ENCODE measurements at regions not wholly inside any gene's neighbourhood (a gene's known extent, or its start where the extent isn't known, plus 50 kb on each side); places are given as distances from the start of the nearest gene placed in this dataset.

DNA sequence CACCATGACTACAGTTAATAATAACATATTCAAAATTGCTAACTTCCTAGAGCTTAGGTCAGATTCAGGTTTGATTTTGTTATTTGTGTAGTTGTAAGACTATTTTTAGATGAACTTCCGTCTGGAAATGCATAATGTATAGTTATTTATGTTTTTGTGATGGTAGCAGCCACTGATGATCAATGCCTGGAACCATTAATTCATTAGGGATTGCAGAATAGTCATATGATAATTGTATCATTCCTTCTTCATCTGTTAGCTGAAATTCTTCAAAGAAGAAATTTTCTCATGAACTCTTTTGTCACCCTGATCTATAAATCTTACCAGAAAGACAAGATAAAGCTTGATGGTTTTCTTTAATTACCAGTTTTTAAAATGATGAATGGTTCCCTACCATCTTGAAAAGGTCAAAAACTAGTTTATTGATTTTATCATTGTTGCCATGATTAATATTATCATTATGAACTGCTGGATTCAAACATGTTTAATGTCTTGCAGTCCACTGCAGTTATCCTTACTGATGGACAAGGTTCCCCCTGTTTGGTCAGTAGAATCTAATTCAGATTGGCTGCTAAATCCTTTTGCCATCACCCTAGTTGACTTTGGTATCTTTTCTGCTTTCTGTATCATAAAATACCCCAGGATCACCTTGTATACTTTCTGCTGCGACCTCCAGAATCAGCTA is 433.3 kb downstream of the GPAM start:
- no peak for DNase-seq

DNA sequence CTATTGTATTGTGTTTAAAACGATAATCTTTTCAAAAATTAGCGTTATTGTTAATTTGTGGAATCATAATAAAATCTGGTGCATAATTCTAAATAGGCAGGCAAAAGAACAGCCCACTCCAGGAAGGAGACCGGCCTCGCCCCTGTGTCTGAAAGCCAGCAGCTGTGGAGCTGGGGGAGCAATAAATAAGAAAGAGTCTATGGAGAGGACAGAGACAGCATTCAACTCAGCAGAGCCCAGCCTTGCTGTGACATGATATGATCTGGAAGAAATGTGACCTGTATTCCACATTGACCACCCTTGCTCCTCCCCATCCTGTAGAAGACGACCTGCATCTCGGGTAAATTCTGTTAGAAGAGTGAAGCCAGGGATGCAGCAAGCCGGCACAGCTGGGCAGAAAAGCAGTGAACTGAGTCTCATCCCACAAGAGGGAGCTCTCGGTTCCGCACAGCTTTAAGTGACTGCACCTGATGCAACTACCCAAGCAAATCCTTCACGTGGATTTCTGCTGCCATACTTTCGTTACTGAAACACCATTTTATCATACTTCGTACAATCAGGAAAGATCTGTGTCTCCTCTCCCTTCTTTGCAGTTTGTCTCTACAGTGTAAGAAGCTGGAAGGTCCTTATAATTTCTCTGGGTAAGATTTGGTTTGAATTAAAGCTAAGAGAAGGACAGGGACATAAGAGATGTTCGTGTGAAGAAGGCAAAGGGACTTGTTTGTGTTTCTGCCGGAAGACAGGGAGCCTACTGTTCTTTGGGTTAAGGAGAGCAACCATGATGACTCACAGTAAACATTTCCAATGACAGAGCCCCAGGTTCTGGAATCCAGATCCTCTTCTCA is 427.1 kb downstream of the GPAM start:
- peak; percentile 3 for DNase-seq

DNA sequence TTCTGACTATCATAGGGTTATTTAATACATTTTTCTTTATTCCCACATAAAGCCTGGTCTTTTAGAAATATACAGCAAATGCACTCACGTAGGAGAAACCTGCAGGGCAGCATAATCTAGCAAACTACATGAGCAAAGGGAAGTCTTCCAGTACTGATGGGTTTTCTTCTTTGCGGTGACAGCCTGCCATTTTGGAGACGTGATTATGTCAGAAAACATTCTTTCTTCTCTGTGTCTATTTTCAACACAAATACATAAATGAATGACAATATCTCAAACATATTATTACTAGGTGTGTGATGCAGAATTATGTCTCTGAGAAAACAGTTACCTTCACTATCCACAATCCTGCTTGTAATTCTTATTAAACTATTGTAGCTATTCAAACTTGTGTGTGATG is 425.0 kb downstream of the GPAM start:
- DNase-seq, result no peak

DNA sequence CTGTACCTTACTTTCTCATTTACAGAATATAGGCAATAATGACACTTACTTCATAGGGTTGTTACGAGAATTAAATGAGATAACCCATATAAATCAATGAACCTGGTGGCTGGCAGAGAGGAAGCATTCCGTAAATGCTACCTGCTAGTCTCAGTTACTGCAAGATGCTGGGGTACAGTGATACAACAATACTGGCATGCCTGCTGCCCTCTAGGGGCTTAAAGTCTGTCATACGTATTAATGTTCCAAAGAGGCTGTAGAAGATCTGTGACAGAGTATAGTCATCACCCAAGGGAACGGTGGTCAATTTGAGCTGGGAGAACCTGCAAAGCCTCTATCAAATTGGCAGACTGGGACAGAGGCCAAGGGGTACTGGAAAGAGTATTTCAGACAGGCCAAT is 421.5 kb downstream of the GPAM start:
- no peak for DNase-seq

DNA sequence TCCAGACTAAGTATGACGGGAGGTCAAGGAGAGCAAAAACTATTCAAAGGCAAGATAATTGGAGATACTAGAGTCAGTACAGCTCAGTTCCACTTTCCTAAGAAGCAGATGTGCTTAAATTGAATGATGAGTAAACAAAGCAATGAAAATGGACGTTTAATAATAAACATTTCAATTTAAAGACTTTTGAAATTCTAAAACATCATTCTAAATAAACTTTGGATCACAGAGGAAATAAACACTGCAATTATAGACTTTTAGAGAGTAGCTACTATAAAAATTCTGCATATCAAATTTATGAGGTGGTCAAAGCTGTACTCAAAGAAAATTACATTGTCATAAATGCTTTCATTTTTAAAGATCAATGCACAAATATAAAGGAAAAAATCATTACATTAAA is 418.3 kb downstream of the GPAM start:
- no peak for DNase-seq

DNA sequence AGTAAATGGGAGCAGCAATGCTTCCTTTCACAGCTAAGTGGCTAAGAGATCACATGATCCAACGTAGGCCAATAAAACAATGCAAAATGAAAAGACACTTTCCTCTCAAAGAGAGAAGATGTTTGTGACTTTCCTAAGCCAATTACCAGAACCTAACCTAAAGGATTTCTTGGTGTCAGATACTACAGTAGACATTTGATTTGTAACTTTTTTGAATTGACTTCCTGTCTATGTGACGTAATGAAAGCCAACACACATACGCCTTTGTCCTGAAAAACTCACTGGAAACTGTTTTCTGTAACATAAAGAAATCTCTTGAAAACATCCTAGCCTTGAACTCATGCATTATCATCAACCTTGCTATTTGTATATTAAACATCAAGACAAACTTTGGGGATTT is 417.1 kb downstream of the GPAM start:
- no peak for DNase-seq

DNA sequence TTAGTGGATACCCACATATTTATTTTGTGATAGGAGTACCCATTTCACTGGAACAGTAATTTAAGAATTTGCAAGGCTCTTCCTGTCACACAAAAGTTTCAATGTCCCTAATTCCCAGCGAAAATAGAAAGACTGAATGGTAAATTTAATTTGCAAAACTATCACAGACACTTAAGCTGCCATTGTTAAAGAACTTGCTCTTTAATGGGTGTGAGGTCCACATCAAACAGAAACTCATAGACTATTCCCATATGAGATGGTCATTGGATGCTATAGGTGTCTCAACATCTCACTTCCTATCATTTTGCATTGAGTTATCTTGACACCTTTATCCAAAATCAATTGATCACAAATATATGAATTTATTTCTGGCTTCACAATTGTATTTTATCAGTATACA is 415.9 kb downstream of the GPAM start:
- no peak for DNase-seq

DNA sequence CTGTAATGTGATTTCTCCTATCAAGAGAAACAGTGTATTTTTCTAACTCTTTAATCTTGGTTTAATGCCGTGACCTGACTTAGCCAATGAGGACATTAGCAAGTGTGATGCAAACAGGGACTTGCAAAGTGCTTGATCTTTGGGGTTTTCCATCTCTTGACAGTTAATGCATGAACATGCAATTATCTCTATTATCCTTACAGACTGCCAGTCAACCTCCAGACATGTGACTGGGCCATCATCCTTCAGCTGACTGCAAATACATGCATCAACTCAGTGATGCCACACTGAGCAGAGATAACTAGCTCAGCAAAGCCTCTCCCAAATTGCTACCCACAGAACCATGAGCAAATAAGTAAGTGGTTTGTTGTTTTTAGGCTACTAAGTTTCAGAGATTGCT is 409.6 kb downstream of the GPAM start:
- DNase-seq, result no peak

DNA sequence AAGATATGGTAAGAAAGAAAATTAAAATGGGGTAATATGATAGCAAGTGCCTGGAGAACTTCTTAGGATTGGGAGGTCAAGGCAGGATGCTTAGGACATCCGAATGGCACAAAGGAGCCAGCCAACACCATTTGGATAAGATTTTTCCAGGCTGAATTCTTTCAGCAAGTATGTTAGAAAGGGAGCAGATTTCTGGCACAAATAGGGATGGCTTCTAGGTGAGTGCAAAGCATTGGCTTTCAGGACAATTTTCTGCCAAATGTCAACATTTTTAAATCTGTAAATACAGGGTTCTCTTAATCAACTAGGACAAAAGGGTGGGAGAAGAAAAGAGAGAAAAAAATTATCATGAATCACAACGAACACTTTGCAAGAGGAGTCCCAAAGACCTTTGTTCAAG is 409.1 kb downstream of the GPAM start:
- DNase-seq, result no peak

DNA sequence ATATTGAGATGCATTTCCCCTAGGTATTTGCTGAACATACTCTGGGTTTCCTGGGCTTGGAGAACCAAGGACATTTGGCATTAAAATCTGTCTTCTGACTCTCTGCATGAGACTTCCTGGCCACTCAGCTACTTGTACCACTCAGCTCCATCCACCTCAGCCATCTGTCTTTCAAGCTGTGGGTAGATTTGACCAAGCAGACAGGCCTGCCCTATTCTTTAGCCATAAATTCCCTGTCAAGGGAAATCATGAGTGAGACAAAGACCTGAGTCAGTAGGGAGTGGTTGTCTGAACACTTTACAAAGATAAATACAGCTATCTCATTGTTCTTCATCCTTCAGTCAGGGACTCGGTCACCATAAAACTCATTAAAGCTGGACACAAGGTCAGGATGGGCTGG is 399.1 kb downstream of the GPAM start:
- DNase-seq, result no peak

DNA sequence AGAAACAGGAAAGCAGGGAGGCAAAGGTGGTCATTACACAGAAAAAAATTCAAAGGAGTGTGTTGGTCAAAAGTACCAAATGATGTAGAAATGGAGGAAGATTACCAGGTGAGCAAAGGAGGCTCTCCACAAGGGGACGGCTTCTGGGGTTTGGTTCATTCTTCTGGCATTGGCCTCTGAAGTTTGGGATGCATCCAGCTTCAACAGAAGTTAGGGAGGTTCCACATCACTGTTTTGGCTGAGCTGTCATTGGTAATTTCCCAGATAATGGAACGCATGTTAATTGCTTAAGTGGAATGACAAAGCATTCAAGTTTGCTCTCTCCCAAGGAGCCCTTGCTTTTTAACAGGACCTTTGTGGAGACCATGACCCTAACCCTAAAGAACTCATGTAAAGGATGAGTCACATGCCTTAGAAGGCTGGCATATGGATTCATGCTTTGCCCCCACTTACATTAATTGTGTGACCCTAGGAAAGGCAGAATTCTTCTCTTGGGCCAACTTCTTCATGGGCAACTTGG is 398.6 kb downstream of the GPAM start:
- no peak for DNase-seq

DNA sequence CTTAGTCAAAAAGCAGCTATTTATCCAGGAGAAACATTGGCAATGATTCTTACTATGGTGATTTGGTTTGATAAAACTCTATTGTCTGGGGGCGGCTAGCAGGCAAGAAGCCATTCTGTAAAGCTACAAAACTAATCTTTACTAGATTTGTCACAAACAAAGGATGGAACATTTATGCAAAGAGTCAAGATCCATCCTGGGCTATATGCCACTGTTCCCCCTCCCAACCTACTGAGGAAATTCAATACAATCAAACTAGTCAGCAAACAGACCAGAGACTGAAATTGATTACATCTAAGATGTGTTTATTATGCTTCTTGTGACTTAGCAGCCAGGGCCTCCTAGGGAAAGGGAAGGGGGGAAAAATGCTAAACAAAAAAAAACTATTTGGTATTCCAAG is 397.6 kb downstream of the GPAM start:
- DNase-seq, result no peak

DNA sequence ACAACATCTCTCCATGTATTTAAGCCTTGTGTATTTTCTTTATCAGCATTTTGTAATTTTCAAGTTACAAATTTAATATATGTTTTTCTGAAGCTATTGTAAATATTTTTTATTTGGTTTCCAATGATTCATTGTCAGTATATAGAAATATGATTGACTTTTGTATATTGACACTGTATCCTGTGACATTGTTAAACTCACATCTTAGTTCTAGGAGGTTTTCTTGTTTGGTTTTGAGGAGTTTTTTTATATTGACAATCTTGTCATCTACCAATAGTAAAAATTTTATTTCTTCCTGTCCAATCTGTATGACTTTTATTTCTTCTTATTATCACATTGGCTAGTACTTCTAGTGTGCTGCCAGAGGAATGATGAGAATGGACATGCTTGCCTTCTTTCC is 393.7 kb downstream of the GPAM start:
- no peak for DNase-seq

DNA sequence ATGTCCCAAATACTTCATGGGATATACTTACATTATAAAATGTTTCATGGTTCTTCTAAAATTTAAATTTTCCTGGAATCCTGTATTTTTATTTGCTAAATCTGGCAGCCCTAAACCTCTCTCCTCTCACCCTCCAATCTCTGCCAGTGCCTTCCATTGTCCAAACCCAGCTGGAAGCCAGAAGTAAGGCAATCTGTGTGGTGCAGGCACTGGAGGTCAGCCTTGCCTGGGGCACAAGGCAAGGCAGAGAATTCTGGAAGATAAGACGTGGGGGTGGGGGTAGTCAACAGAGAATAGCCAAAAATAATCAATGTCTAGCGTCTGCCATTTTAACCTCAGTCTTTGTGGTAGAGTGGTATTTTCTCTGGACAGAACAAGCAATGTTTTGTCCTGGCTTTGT is 381.7 kb downstream of the GPAM start:
- no peak for DNase-seq

DNA sequence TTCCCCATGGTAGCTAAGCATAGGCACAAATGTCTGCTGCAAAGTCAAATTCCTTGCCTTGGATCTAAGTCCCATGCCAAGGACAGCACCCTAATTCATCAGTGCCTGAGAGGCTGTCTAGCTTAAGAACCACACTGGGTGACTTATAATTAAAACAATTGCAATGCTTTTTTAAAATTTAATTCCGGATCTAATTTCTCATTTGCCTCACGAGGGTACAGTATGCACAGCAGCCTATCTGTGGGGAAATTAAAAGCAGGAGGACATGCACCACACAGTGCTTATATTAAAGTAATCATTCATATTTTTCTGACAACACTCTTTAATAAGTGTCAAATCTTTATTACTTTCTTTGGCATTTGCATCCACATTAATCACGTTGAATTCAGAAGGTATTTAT is 378.8 kb downstream of the GPAM start:
- DNase-seq, result no peak

DNA sequence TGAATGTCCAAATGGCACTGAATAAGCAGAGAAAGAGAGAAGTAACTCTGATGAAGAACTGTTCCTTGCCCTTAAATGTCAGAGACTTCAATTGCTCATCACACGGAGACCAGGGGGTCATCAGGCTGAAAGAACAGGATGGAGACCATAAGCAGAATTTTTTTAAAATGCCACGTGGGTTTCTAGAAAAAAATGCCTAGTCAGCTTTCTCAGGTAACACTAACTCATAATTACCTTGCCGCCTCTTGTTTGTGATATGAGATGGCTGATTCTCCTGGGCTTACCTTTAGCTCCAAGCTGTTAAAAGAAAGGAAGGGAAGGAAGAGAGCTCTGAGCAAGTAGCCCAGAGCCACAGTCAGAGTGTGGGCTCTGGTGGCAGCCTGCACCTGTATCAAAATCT is 372.0 kb downstream of the GPAM start:
- DNase-seq, result no peak

DNA sequence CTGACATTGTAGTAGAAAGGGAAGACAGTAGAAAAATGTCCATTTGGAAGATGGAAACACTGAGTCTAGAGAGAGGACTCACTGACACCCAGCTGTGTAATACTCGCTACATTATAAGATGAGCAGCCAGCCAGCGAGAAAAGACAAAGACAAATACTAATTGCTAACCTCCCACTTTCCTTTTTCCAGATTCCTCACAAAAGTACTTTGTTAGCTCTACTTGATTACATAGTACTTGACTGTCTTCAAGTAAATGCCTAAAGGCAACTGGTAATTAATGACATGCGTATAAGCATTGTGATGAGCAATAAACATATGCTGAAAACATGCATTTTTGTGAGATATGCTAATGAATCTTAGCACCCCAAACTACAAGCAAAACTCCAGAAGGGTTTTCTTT is 363.1 kb downstream of the GPAM start:
- no peak for DNase-seq

DNA sequence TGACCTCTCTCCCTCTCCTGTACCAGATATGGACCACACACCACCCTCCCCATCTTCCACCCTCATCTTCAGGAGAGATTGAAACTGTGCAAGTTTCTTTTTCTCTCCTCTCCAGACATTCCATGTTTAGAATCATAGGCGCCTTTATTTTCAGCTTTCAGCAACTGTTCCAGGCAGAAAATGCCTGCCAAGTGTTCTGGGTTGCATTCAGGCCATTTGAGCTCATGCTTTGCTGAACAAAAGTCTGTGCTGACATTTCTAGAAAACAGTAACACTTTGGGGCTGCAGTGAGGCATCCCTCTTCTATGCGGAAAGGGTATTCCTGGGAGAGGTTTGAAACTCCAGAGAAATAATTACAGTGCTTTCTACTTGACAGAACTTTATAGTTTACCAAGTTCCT is 361.7 kb downstream of the GPAM start:
- no peak for DNase-seq

DNA sequence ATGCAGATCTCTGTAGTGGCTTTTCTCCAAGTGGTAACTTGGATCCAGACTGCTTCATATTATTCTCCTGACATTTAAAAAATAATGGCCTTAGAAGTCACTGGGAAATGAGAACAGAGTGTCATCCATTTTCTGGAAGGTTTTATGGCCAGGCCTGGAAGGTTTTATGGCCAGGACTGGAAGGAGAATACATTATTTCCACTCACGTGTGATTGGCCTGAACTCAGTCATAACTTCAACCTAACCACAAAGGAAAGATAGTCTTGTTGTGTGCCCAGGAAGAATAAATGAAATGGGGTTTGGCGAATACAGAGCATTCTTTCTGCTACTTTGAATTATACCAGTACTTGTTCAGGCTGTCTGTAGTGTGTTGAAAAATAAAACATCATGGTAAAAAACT is 360.9 kb downstream of the GPAM start:
- no peak for DNase-seq

DNA sequence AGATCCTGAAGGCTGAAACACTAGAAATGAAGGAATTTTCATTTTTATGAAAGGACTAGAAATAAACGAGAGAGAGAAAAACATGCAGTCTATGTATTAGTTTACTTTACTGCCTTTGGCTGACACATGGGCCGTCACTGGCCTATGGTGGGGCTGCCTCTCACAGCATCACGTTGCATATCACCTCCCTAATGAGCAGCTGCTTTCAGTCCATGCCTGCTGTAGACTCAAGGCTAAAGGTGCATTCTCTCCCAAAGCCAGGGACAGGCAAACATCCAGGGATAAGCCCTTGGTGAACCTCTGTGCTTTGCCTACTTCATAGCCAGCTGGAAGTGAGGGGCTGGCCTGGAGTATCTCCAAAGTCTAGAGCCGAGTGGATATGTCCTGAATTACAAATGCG is 359.4 kb downstream of the GPAM start:
- DNase-seq, result no peak

DNA sequence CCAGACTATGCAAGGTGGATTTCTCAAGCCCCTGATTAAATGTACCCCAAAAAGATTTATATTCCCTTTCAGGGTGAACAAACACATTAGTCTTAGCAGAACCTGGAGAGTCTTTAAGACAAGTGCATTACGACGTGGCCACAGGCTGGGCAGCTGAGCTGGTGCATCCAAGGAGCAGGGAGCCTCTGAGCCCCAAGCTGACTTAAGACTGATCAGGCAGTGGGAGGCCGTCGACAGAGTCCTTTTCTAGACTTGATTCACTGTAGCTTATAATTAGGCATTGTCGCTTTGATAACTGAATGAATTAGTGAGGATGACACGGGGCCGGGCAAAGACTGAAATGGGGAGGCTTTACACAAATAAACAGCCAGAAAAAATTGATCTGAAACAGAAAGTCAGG is 353.2 kb downstream of the GPAM start:
- DNase-seq, result no peak

DNA sequence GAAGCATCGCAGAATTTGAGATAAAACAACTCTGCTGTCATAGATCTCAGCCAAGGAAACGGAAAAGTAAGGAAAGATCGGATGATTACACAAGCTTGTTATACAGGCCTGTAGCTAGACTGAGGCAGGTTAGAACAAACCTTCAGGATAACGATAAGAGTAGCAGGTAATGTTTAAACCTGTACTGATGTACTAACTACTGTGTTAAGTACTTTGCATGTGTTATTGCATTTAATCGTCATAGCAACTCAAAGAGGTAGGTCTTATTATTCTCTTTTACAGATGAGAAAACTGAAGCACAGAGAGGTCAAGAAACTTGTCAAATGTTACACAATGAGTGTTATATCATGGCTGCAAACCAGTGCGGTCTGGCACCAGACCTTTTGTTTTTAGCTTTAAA is 352.5 kb downstream of the GPAM start:
- DNase-seq, result no peak

DNA sequence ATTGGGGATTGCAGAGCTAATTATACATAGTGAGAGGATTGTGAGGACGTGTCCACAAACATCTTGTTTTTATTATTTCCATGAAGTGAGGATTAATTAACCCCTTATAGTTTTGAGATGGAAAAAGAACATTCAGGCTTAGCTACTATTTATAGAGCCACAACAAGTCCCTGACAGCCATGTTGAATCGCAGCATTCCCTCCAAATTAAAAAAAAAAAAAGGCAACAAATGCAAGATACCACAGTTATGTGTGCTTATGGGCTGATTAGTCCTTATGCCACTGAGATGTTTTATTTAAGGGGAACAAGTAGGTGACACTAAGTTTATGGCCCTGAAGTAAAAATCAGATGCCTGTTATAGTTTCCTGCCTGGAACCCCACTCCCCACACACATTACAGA is 350.3 kb downstream of the GPAM start:
- no peak for DNase-seq

DNA sequence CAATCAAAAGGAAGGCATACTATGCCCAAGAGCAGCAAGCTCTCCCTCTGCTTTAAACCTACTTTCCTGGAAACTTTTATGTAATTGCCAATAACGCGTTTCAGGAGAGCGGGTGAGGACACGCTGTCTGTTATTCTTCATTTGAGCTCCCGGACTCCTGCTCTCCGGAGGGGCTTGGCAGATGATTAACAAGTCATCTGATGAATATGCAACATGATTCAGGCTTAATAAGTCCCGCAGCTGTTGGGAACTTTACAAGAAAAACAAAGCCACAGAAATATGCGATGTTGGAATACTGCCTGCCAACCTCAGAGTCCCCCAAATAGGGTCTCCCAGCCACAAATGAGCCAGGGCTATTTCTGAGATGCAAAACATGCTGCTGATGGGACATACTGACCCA is 348.0 kb downstream of the GPAM start:
- DNase-seq, result no peak

DNA sequence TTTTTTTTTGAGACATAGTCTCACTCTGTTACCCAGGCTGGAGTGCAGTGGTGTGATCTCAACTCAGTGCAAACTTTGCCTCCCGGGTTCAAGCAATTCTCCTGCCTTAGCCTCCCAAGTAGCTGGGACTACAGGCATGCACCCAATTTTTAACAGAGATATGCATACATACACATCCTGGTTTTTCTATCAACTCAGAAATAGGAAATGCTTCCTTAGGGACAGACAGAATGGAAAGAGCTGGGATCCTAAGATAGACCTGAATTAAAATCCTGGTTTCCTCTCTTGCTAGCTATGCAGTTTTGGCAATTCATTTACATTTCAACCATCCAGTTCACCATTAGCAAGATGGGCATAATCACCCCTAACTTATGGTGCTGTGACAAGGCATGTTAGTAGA is 347.5 kb downstream of the GPAM start:
- DNase-seq, result no peak

Measured in NCI-H1436 treated with DMSO at 0.1 percent for 48 hours (cell line).